Fibroblast of villous mesenchyme (primary cell): ENCODE measurements at regions not wholly inside any gene's neighbourhood (a gene's known extent, or its start where the extent isn't known, plus 50 kb on each side); places are given as distances from the start of the nearest gene placed in this dataset.
"Not testable (repeated sequence)": the region's sequence is repeated elsewhere in the genome, so short reads cannot be mapped to it uniquely, and the experiment has no call there.

Source experiments
- DNase-seq: peaks from one replicate; pipeline ENCODE4 v3.0.0-alpha.2; 2010; ENCODE audit warnings: low read depth
- H3K4me3 ChIP-seq: 2 replicates; pipeline ENCODE4 v1.5.1; 2011; ENCODE audit warnings: low read depth, mild to moderate bottlenecking, low read length
- TF ChIP-seq, protein P1 (sequence below): IDR thresholded peaks from 2 replicates; pipeline ENCODE4 v1.5.1; 2012; ENCODE audit warnings: low read depth, mild to moderate bottlenecking, low read length; ENCODE audit not compliant: insufficient read depth

DNA sequence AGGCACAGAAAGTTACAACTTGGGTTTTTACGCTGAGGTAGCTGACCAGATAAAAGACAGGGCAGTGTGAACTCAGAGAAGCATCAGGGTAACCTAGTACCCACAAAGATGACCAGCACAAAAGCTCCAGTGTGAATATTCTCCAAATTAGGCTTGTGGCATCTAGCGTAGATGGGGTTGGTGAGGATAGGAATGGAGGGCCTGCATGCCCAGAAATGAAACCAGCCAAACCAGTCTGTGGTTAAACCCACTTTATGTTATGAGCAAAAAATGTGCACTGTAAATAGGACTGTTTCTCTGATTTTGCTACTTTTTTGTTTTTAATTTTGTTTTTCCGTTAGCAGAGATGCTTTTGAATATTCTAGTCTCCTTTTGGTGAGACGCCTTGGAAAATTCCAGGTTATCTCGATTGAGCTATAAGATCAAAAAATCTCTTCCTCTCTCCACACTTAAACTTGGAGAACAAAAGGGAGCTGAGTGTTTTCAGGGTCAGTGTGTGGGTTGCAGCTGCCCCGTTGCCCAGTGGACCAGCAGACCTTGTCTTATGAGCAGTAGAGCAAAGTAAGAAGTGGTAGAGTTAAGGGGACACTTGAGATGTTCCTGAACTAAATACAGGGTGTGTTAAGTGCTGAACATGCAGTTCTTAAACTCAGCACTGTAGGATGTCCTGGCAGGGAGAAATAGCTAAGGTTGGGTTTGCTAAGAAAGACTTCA is 132.9 kb downstream of the C3orf38 start:
- no peak overlapping the region for H3K4me3 ChIP-seq
- no peak for DNase-seq
- TF ChIP-seq, protein P1, sequence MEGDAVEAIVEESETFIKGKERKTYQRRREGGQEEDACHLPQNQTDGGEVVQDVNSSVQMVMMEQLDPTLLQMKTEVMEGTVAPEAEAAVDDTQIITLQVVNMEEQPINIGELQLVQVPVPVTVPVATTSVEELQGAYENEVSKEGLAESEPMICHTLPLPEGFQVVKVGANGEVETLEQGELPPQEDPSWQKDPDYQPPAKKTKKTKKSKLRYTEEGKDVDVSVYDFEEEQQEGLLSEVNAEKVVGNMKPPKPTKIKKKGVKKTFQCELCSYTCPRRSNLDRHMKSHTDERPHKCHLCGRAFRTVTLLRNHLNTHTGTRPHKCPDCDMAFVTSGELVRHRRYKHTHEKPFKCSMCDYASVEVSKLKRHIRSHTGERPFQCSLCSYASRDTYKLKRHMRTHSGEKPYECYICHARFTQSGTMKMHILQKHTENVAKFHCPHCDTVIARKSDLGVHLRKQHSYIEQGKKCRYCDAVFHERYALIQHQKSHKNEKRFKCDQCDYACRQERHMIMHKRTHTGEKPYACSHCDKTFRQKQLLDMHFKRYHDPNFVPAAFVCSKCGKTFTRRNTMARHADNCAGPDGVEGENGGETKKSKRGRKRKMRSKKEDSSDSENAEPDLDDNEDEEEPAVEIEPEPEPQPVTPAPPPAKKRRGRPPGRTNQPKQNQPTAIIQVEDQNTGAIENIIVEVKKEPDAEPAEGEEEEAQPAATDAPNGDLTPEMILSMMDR: no peak

DNA sequence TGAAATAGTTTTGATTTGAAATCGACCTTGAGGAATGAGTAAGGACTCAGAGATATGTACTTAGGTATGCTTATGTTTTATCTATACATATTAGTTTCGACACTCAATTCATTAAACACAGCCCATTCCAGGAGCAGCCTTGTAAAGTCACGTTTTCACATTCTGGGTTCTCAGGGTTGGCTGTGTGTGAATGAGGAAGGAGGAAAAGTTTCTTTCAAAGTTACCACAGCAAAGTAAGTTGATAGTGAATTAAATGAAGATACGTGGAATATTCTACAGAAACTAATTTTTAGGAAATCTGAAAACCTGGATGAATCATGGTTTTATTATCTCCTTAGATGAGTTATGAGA is 133.5 kb downstream of the C3orf38 start:
- TF ChIP-seq, protein P1: no peak
- H3K4me3 ChIP-seq: no peak overlapping the region
- no peak for DNase-seq

DNA sequence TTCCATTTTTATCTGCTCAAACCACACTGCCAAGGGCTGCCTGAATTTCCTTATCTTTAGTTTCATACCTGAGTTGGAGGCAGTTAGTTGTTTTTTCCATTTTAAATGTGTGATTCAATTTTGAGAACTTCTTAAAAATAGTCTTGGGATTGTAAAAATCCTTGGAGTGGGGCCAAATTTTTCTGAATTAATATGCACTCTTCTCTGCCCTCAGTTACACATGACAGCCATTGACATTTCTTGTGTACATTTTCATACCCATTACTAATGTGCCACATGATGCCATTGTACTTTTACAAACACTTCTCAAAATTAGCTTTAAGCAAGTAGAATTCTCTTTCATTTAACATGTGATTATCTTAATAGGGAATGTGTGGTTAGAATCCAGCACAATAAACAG is 141.7 kb downstream of the C3orf38 start:
- TF ChIP-seq, protein P1: no peak
- DNase-seq: no peak
- H3K4me3 ChIP-seq: no peak overlapping the region

DNA sequence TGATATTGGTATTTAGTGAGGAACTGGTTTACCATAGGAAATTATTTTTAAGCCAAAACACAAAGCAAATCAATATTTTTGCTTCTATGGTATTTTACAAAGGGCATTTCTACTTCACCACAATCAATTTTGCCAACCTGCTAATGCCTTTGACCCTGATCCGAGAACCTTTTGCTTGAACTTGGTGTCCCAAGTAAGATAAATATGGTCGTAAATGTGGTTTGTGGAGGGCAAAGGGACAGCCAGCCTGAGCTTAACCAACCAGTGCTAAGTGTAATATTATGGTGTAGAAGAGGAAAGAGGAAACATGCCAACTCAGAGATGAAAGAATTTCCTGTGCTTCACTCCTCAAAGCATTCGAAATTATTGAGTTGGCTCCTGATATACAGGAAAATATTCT is 148.4 kb downstream of the C3orf38 start:
- H3K4me3 ChIP-seq: no peak overlapping the region
- TF ChIP-seq, protein P1: no peak
- no peak for DNase-seq

DNA sequence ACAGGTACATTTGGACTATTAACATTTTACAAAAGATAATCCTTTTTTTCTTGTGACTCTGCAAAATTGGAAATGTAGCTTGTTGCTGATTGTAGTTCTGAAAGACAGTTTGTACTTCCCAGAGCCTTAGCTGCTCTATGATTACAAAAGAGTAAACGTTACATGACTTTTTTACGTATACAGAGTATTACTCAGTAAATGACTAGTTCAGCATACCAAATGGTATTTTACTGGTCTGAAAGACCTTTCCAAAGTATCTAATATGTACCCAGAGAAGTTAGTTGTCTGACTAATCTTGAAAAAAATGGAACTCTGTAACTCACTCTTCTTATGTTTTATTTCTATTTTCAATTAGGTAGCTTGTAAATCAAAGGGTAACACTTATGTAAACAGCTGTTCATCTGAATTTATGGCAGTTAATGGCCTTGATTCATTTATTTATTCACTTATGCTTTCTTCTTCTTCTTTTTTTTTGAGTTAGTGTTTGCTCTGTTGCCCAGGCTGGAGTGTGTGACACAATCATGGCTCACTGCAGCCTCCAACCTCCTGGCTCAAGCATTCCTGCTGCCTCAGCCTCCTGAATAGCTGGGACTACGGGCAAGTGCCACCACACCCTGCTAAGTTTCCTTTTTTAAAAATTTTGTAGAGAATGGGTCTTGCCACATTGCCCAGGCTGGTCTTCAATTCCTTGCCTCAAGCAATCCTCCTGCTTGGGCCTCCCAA is 151.7 kb downstream of the C3orf38 start:
- TF ChIP-seq, protein P1: no peak
- no peak overlapping the region for H3K4me3 ChIP-seq
- DNase-seq: no peak

DNA sequence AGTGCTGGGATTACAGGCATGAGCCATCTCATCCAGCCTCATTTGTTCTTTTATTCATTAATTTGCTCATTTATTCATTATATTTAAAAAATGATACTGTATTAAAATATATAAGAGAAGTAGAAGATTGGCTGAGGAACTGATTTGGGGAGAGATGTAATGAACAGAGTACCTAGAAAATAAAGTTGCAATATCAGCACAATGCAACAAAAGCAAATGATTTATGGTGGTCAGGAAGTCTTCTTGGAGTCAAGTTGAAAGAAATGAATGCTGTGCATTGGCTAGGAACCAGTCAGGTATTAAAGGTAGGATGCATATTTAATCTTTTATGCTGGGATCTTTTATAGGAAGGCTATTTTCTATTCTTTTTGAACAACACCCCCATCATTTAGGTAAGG is 152.2 kb downstream of the C3orf38 start:
- H3K4me3 ChIP-seq: no peak overlapping the region
- DNase-seq: no peak
- TF ChIP-seq, protein P1: no peak

DNA sequence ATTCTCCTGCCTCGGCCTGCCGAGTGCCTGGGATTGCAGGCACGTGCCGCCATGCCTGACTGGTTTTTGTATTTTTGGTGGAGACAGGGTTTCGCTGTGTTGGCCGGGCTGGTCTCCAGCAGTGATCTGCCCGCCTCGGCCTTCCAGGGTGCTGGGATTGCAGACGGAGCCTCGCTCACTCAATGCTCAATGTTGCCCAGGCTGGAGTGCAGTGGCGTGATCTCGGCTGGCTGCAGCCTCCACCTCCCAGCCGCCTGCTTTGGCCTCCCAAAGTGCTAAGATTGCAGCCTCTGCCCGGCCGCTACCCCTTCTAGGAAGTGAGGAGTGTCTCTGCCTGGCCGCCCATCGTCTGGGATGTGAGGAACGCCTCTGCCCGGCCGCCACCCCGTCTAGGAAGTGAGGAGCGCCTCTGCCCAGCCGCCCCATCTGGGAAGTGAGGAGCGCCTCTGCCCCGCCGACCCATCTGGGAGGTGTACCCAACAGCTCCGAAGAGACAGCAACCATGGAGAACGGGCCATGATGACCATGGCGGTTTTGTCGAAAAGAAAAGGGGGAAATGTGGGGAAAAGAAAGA is 153.7 kb downstream of the C3orf38 start:
- not testable (repeated sequence) for DNase-seq

More for the DNA sequence above, 153.7 kb downstream of the C3orf38 start:
- not testable (repeated sequence) for H3K4me3 ChIP-seq
